ENCODE measurements at regions not wholly inside any gene's neighbourhood (a gene's known extent, or its start where the extent isn't known, plus 50 kb on each side); places are given as distances from the start of the nearest gene placed in this dataset.

GRCh38 chr2:4515871-4516761, 812.7 kb downstream of the DCDC2C start:
- DNase-seq, result no peak

GRCh38 chr2:4518596-4518995, 815.2 kb downstream of the DCDC2C start:
- no peak for DNase-seq

GRCh38 chr2:4522498-4523421, 819.4 kb downstream of the DCDC2C start:
- no peak for DNase-seq

- no peak for DNase-seq
Measured at GRCh38 chr2:4527416-4527815, 824.0 kb downstream of the DCDC2C start.

- no peak for DNase-seq
Measured at GRCh38 chr2:4528246-4528645, 824.9 kb downstream of the DCDC2C start.

- no peak for DNase-seq
Measured at GRCh38 chr2:4528773-4529172, 825.4 kb downstream of the DCDC2C start.

GRCh38 chr2:4529738-4530137, 826.4 kb downstream of the DCDC2C start:
- no peak for DNase-seq

- DNase-seq, result no peak
Measured at GRCh38 chr2:4530231-4530630, 826.9 kb downstream of the DCDC2C start.

- no peak for DNase-seq
Measured at GRCh38 chr2:4533806-4534205, 830.4 kb downstream of the DCDC2C start.

- no peak for DNase-seq
Measured at GRCh38 chr2:4539121-4539520, 835.7 kb downstream of the DCDC2C start.

- no peak for DNase-seq
Measured at GRCh38 chr2:4549666-4550210, 846.4 kb downstream of the DCDC2C start.

GRCh38 chr2:4551691-4552474, 848.5 kb downstream of the DCDC2C start:
- no peak for DNase-seq

- DNase-seq, result no peak
Measured at GRCh38 chr2:4553241-4553640, 849.9 kb downstream of the DCDC2C start.

GRCh38 chr2:4556135-4556896, 852.9 kb downstream of the DCDC2C start:
- DNase-seq, result no peak

GRCh38 chr2:4561196-4561595, 857.8 kb downstream of the DCDC2C start:
- DNase-seq, result no peak

GRCh38 chr2:4576075-4576474, 872.7 kb downstream of the DCDC2C start:
- no peak for DNase-seq

- DNase-seq, result no peak
Measured at GRCh38 chr2:4579977-4580376, 876.6 kb downstream of the DCDC2C start.

- no peak for DNase-seq
Measured at GRCh38 chr2:4585057-4585635, 881.8 kb downstream of the DCDC2C start.

GRCh38 chr2:4588606-4589005, 885.2 kb downstream of the DCDC2C start:
- no peak for DNase-seq

- no peak for DNase-seq
Measured at GRCh38 chr2:4591261-4591660, 887.9 kb downstream of the DCDC2C start.

- DNase-seq, result no peak
Measured at GRCh38 chr2:4597400-4597799, 894.0 kb downstream of the DCDC2C start.

GRCh38 chr2:4604767-4605166, 901.4 kb downstream of the DCDC2C start:
- no peak for DNase-seq

Measured in NCI-H1092 treated with DMSO at 0.1 percent for 48 hours (cell line).